HUES6 (cell line): ENCODE measurements at regions not wholly inside any gene's neighbourhood (a gene's known extent, or its start where the extent isn't known, plus 50 kb on each side); places are given as distances from the start of the nearest gene placed in this dataset.
A peak's percentile ranks its signal among the peaks of the same experiment; 100 is the strongest.

Source experiments
- H3K27ac ChIP-seq: 2 replicates; pipeline ENCODE4 v1.7.0; 2013; ENCODE audit warnings: low read depth, mild to moderate bottlenecking, low read length, inconsistent platforms
- H3K27me3 ChIP-seq: 2 replicates; pipeline ENCODE4 v1.6.1; 2013; ENCODE audit warnings: low read length; ENCODE audit not compliant: control insufficient read depth, insufficient read depth
- H3K36me3 ChIP-seq: 2 replicates; pipeline ENCODE4 v1.6.1; 2013; ENCODE audit warnings: low read length; ENCODE audit not compliant: control insufficient read depth, insufficient read depth
- H3K4me1 ChIP-seq: 2 replicates; pipeline ENCODE4 v1.6.1; 2013; ENCODE audit warnings: low read length; ENCODE audit not compliant: control insufficient read depth, insufficient read depth
- H3K4me3 ChIP-seq: 2 replicates; pipeline ENCODE4 v1.5.1; 2013; ENCODE audit warnings: low read depth, low read length
- H3K9ac ChIP-seq: one replicate; pipeline ENCODE4 v1.6.1; 2013; ENCODE audit warnings: mild to moderate bottlenecking, low read length
- H3K9me3 ChIP-seq: 2 replicates; pipeline ENCODE4 v1.6.1; 2013; ENCODE audit warnings: low read depth, low read length; ENCODE audit not compliant: control insufficient read depth, insufficient read depth

- Histone ChIP-seq H3K9me3 (no peaks in the 10 kb centered on the region), H3K4me1 (no peaks in the 10 kb centered on the region), H3K27ac (no peak overlapping the region), H3K27me3 (no peaks in the 10 kb centered on the region), H3K9ac (no peak overlapping the region), H3K36me3 (no peaks in the 10 kb centered on the region), H3K4me3 (no peak overlapping the region)
Observed at GRCh38 chr1:221029981-221030649, 150.9 kb downstream of the HLX start.

DNA sequence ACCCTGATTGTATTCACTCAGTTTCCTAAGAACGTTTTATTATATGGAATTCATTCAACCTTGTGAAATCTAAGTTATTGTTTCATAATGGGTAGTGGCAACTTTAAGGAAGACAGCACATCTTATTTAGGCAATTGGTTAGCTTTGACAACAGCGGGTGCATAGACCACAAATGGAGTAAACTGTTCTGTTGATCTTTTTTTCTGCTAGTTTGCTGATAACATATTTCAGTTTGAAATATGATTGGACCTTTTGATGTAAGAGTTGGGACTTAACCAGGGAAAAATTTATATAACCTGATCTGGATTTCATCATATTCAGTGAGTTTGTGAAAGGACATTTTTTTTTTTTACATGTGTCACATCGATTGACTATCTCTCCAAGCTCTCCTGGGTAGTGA is 151.7 kb downstream of the HLX start:
- Histone ChIP-seq H3K36me3 (no peaks in the 10 kb centered on the region), H3K27me3 (no peaks in the 10 kb centered on the region), H3K4me3 (no peak overlapping the region), H3K9ac (no peak overlapping the region), H3K9me3 (no peaks in the 10 kb centered on the region), H3K27ac (no peak overlapping the region), H3K4me1 (peaks cover 8% of the 10 kb centered on the region; the same call in 1 of the 2 replicates)

DNA sequence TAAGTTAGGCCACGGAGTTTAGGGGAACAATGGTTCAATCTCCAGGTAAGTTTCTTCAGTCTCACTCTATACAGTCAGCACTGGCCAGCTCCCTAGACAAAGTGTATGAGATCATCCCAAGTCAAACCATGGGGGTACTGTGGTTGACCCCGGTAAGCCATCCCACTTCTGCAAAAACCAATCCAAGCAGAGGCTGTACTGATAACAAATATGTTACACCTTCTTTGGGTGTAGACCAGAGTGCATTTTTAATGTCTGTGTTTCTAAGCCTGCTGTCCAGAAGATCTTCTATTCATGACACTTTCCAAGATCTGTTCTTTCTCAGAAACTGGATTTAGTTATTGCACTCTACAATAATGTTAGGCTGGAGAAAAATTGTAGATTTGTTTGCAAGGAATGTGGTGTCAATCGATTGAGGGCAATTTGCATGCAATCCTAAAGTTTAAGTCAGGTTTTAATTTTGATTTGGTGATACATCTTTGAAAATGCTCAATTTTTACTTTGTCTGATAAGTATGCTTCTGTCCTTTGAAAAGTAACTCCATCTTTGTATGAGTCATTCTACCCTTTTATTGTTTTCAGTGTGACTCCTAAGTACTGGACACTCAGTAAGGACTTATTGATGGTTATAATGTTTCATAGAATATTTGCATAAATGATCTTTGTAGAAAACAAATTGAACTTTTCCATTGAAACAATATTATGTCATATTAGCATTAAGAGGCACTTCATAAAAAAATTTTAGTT is 152.4 kb downstream of the HLX start:
- Histone ChIP-seq H3K27me3 (no peaks in the 10 kb centered on the region), H3K4me3 (no peak overlapping the region), H3K27ac (no peak overlapping the region), H3K9ac (no peak overlapping the region), H3K9me3 (no peaks in the 10 kb centered on the region), H3K36me3 (no peaks in the 10 kb centered on the region), H3K4me1 (peaks cover 9% of the 10 kb centered on the region; the same call in 1 of the 2 replicates)

DNA sequence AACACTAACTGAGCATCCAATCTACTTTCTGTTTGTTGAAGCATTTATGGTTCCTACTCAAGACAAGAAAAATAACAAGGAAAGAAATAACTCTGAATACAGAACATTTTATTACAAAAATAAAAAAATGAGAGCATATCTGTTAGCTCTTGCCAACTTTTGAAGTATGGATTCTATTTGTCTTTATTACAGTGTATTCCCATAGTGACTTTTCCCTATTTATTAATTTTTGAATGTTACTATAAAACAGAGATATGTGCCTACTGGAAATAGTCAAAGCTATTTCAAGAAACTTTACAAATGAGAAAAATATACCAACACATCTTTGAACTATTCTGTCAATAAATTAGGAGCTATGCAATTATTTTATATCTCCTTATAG is 153.0 kb downstream of the HLX start:
- Histone ChIP-seq H3K36me3 (no peaks in the 10 kb centered on the region), H3K27ac (no peak overlapping the region), H3K4me3 (no peak overlapping the region), H3K27me3 (no peaks in the 10 kb centered on the region), H3K9ac (no peak overlapping the region), H3K4me1 (peaks cover 9% of the 10 kb centered on the region; the same call in 1 of the 2 replicates), H3K9me3 (no peaks in the 10 kb centered on the region)

GRCh38 chr1:221032637-221033280 is 153.5 kb downstream of the HLX start:
- Histone ChIP-seq H3K36me3 (no peaks in the 10 kb centered on the region), H3K4me3 (no peak overlapping the region), H3K27me3 (no peaks in the 10 kb centered on the region), H3K9me3 (no peaks in the 10 kb centered on the region; the same call in 1 of the 2 replicates), H3K27ac (no peak overlapping the region), H3K9ac (no peak overlapping the region), H3K4me1 (peaks cover 9% of the 10 kb centered on the region; the same call in 1 of the 2 replicates)

- Histone ChIP-seq H3K9ac (no peak overlapping the region), H3K27ac (0 out of 2 replicates have a peak overlapping the region, but pooled peaks have one; percentile 47), H3K27me3 (no peaks in the 10 kb centered on the region), H3K4me1 (peaks cover 9% of the 10 kb centered on the region; the same call in 1 of the 2 replicates), H3K4me3 (no peak overlapping the region), H3K9me3 (no peaks in the 10 kb centered on the region; the same call in 1 of the 2 replicates), H3K36me3 (no peaks in the 10 kb centered on the region)
Observed at GRCh38 chr1:221035662-221036153, 156.5 kb downstream of the HLX start.

DNA sequence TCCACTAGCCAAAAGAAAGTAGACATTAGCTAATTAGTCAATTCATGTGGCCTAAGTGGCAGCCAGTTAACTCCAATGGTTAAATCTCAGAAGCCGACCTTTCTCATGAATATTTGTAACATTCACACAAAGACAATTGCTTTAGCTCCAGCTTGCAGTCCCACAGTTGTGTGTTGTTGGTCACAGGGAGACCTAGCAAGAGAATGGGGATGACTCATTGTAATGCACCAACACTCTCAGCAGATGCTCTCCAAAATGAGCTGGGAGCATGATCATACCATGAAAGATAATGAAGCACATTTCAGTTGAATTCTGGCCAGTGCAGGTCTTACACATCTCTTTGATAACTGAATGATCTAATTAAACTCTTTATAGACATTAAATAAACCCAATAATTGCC is 160.4 kb downstream of the HLX start:
- no peaks in the 10 kb centered on the region for H3K36me3 ChIP-seq

GRCh38 chr1:221040101-221040500 is 160.9 kb downstream of the HLX start:
- Histone ChIP-seq H3K27me3 (no peaks in the 10 kb centered on the region), H3K9ac (no peak overlapping the region), H3K4me1 (peaks cover 9% of the 10 kb centered on the region; the same call in 1 of the 2 replicates), H3K9me3 (no peaks in the 10 kb centered on the region; the same call in 1 of the 2 replicates), H3K4me3 (no peak overlapping the region), H3K27ac (no peak overlapping the region), H3K36me3 (no peaks in the 10 kb centered on the region)

More for the DNA sequence above, 160.4 kb downstream of the HLX start:
- Histone ChIP-seq H3K4me3 (no peak overlapping the region), H3K9ac (no peak overlapping the region), H3K4me1 (peaks cover 9% of the 10 kb centered on the region; the same call in 1 of the 2 replicates), H3K27ac (no peak overlapping the region), H3K9me3 (no peaks in the 10 kb centered on the region; the same call in 1 of the 2 replicates), H3K27me3 (no peaks in the 10 kb centered on the region)

DNA sequence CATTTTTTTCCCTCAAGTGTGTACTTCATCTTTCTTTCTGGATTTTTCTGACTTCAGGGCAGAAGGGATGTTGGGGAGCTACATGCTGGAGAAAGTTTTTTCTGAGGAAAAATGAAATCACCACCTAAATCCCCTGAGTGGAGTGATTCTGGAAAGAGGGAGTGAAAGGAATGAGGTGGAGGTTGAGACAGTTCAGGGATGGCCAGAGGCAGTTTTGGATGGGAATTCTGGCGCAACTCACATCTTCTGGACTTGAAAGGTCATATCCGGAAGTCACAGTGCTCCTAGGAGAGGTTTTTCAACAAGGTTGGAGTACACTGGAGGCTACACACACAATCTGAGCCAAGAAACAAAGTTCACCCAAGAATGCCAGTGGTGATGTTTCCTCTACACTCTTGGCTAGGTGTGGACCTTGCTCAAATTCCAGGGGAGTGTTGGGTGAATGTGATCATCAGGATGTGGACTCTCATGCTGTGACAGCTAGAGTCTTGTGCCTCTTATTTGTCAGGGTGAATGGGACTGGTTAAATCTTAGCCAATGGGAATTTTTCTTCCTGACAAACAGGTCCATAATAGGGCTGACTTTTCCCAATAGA is 161.5 kb downstream of the HLX start:
- Histone ChIP-seq H3K4me3 (no peak overlapping the region), H3K9me3 (no peaks in the 10 kb centered on the region; the same call in 1 of the 2 replicates), H3K4me1 (peaks cover 3% of the 10 kb centered on the region; the same call in 1 of the 2 replicates), H3K9ac (no peak overlapping the region), H3K36me3 (no peaks in the 10 kb centered on the region), H3K27ac (no peak overlapping the region), H3K27me3 (no peaks in the 10 kb centered on the region)

DNA sequence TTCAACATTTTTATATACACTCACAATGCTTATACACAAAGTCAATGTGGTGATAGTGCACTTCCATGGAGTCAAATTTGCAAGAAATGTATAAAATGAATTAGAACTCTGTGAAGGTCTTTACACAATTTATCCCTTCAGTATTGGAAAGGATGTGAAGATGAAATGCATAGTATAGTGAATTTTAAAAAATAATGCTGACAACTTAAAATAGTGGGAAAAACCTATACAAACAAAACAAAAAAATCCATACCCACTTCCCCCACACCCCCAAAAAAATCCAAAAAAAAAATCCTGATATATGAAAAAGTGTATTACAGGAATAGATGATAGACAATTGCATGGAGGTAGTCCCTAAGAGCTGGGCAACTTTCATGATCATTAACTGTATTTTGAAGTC is 165.3 kb downstream of the HLX start:
- H3K27me3 ChIP-seq: no peaks in the 10 kb centered on the region
- peaks cover 6% of the 10 kb centered on the region for H3K4me1 ChIP-seq
- no peaks in the 10 kb centered on the region for H3K9me3 ChIP-seq
- no peak overlapping the region for H3K9ac ChIP-seq
- H3K4me3 ChIP-seq: no peak overlapping the region
- H3K27ac ChIP-seq: no peak overlapping the region
- no peaks in the 10 kb centered on the region for H3K36me3 ChIP-seq
